ENCODE measurements at regions not wholly inside any gene's neighbourhood (a gene's known extent, or its start where the extent isn't known, plus 50 kb on each side); places are given as distances from the start of the nearest gene placed in this dataset.
"Not testable (repeated sequence)": the region's sequence is repeated elsewhere in the genome, so short reads cannot be mapped to it uniquely, and the experiment has no call there.

GRCh38 chr7:116408166-116408565 lies 91.4 kb upstream of the CAV2 start:
- Histone ChIP-seq H3K4me3 (ENCODE audit: control insufficient read depth in 2 of 3, extremely low read depth in 1 of 3, insufficient read depth in 2 of 3, low read depth in 1 of 3, low read length in 3 of 3) (no peak overlapping the region), H3K9me3 (ENCODE audit: control insufficient read depth, low read depth, low read length) (no peaks in the 10 kb centered on the region), H3K4me1 (ENCODE audit: control insufficient read depth, extremely low read depth, insufficient read depth, low read length) (no peaks in the 10 kb centered on the region), H4K20me1 (ENCODE audit: control insufficient read depth, extremely low read depth, insufficient read depth, low read length) (no peaks in the 10 kb centered on the region), H2AFZ (ENCODE audit: control insufficient read depth, low read length) (no peak overlapping the region), H3K79me2 (ENCODE audit: control insufficient read depth, insufficient read depth, low read length) (no peaks in the 10 kb centered on the region), H3K27me3 (ENCODE audit: control insufficient read depth, extremely low read depth, insufficient read depth, low read length) (no peaks in the 10 kb centered on the region), H3K27ac (ENCODE audit: control insufficient read depth, insufficient read depth, low read length) (no peak overlapping the region), H3K4me2 (ENCODE audit: control insufficient read depth, extremely low read depth, insufficient read depth, low read depth, low read length) (no peak overlapping the region), H3K36me3 (ENCODE audit: control insufficient read depth in 2 of 2, extremely low read depth in 1 of 2, insufficient read depth in 2 of 2, low read length in 2 of 2) (no peaks in the 10 kb centered on the region), H3K9ac (ENCODE audit: control insufficient read depth, extremely low read depth, insufficient read depth, low read length) (no peak overlapping the region), H3K9me1 (ENCODE audit: control insufficient read depth, extremely low read depth, insufficient read depth, low read length) (no peaks in the 10 kb centered on the region)
- DNase-seq (ENCODE audit: low read depth, low spot score): no peak
- TF ChIP-seq CTCF (optimal IDR thresholded peaks at IDR 0.05 in 1 of 3, IDR thresholded peaks at IDR 0.05 in 1 of 3, conservative IDR thresholded peaks at IDR 0.05 in 1 of 3; ENCODE audit: extremely low read depth in 1 of 3, insufficient read depth in 2 of 3, low read length in 3 of 3): no peak
- no peak for TF ChIP-seq EZH2 (IDR thresholded peaks at IDR 0.05; ENCODE audit: low read length)
- no peak for FAIRE-seq
- dilution Hi-C loops (cut with MboI; ENCODE audit: extremely low pct_ligation_motif_present, low sequenced_read_pairs): no loop called here

DNA sequence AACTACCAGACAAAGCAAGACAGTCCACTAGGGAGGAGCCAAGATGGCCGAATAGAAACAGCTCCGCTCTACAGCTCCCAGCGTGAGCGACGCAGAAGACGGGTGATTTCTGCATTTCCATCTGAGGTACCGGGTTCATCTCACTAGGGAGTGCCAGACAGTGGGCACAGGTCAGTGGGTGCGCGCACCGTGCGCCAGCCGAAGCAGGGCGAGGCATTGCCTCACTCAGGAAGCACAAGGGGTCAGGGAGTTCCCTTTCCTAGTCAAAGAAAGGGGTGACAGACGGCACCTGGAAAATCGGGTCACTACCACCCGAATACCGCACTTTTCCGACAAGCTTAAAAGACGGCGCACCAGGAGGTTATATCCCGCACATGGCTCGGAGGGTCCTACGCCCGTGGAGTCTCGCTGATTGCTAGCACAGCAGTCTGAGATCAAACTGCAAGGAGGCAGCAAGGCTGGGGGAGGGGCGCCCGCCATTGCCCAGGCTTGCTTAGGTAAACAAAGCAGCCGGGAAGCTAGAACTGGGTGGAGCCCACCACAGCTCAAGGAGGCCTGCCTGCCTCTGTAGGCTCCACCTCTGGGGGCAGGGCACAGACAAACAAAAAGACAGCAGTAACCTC lies 90.6 kb upstream of the CAV2 start:
- H2AFZ ChIP-seq (ENCODE audit: control insufficient read depth, low read length); DNase-seq (ENCODE audit: low read depth, low spot score); H3K36me3 ChIP-seq (ENCODE audit: control insufficient read depth in 2 of 2, extremely low read depth in 1 of 2, insufficient read depth in 2 of 2, low read length in 2 of 2); H3K27me3 ChIP-seq (ENCODE audit: control insufficient read depth, extremely low read depth, insufficient read depth, low read length); H4K20me1 ChIP-seq (ENCODE audit: control insufficient read depth, extremely low read depth, insufficient read depth, low read length); H3K4me2 ChIP-seq (ENCODE audit: control insufficient read depth, extremely low read depth, insufficient read depth, low read depth, low read length); H3K9me1 ChIP-seq (ENCODE audit: control insufficient read depth, extremely low read depth, insufficient read depth, low read length); FAIRE-seq; H3K9me3 ChIP-seq (ENCODE audit: control insufficient read depth, low read depth, low read length); H3K79me2 ChIP-seq (ENCODE audit: control insufficient read depth, insufficient read depth, low read length); H3K27ac ChIP-seq (ENCODE audit: control insufficient read depth, insufficient read depth, low read length); H3K4me3 ChIP-seq (ENCODE audit: control insufficient read depth in 2 of 3, extremely low read depth in 1 of 3, insufficient read depth in 2 of 3, low read depth in 1 of 3, low read length in 3 of 3); H3K4me1 ChIP-seq (ENCODE audit: control insufficient read depth, extremely low read depth, insufficient read depth, low read length); dilution Hi-C loops (cut with MboI; ENCODE audit: extremely low pct_ligation_motif_present, low sequenced_read_pairs); H3K9ac ChIP-seq (ENCODE audit: control insufficient read depth, extremely low read depth, insufficient read depth, low read length): not testable (repeated sequence)

- H3K79me2 ChIP-seq (ENCODE audit: control insufficient read depth, insufficient read depth, low read length); H3K9ac ChIP-seq (ENCODE audit: control insufficient read depth, extremely low read depth, insufficient read depth, low read length); FAIRE-seq; H2AFZ ChIP-seq (ENCODE audit: control insufficient read depth, low read length); H4K20me1 ChIP-seq (ENCODE audit: control insufficient read depth, extremely low read depth, insufficient read depth, low read length); H3K4me2 ChIP-seq (ENCODE audit: control insufficient read depth, extremely low read depth, insufficient read depth, low read depth, low read length); H3K27ac ChIP-seq (ENCODE audit: control insufficient read depth, insufficient read depth, low read length); H3K4me3 ChIP-seq (ENCODE audit: control insufficient read depth in 2 of 3, extremely low read depth in 1 of 3, insufficient read depth in 2 of 3, low read depth in 1 of 3, low read length in 3 of 3); H3K27me3 ChIP-seq (ENCODE audit: control insufficient read depth, extremely low read depth, insufficient read depth, low read length); H3K4me1 ChIP-seq (ENCODE audit: control insufficient read depth, extremely low read depth, insufficient read depth, low read length); dilution Hi-C loops (cut with MboI; ENCODE audit: extremely low pct_ligation_motif_present, low sequenced_read_pairs); H3K36me3 ChIP-seq (ENCODE audit: control insufficient read depth in 2 of 2, extremely low read depth in 1 of 2, insufficient read depth in 2 of 2, low read length in 2 of 2); H3K9me3 ChIP-seq (ENCODE audit: control insufficient read depth, low read depth, low read length); H3K9me1 ChIP-seq (ENCODE audit: control insufficient read depth, extremely low read depth, insufficient read depth, low read length); DNase-seq (ENCODE audit: low read depth, low spot score): not testable (repeated sequence)
Observed at GRCh38 chr7:116410694-116411093, 88.8 kb upstream of the CAV2 start.
